Ascending aorta (tissue), 2 donors: ENCODE measurements at regions not wholly inside any gene's neighbourhood (a gene's known extent, or its start where the extent isn't known, plus 50 kb on each side); places are given as distances from the start of the nearest gene placed in this dataset.

Experiments used
- DNase-seq, 2 donors: peaks; one replicate each; pipeline ENCODE4 v3.0.0-alpha.2; 2019; ENCODE audit warnings: low spot score in 2 of 2
- H3K27ac ChIP-seq, 2 donors: fragments of 200-600 bp; sonication (generic); one replicate each; pipeline ENCODE4 v1.5.1; 2016 to 2017; ENCODE audit warnings: mild to moderate bottlenecking in 1 of 2
- H3K27me3 ChIP-seq: fragments of 200-600 bp; sonication (generic); one replicate; pipeline ENCODE4 v1.5.1; 2017
- H3K36me3 ChIP-seq, 2 donors: fragments of 200-600 bp; sonication (generic); one replicate each; pipeline ENCODE4 v1.5.1; 2016
- H3K4me1 ChIP-seq, 2 donors: fragments of 200-600 bp; sonication (generic); one replicate each; pipeline ENCODE4 v1.5.1; 2016 to 2017; ENCODE audit warnings: mild to moderate bottlenecking in 1 of 2
- H3K4me3 ChIP-seq, 2 donors: fragments of 200-600 bp; sonication (generic); one replicate each; pipeline ENCODE4 v1.5.1; 2016 to 2017; ENCODE audit warnings: mild to moderate bottlenecking in 1 of 2
- H3K9me3 ChIP-seq, 2 donors: fragments of 200-600 bp; sonication (generic); one replicate each; pipeline ENCODE4 v1.5.1; 2016
- intact Hi-C: fragments of 100-400 bp; cut with DNase I; formaldehyde crosslinking; loops from one replicate; pipeline ENCODE4 v1.15.1; 2023
- TF ChIP-seq, protein P1 (sequence below), 3 experiments: fragments of 200-600 bp in 2 of 3; fragments of 450-650 bp in 1 of 3; sonication (generic) in 2 of 3; IDR thresholded peaks; one replicate each; pipeline ENCODE4 v1.5.1; 2016 to 2019; ENCODE audit warnings: antibody characterized with exemption in 3 of 3, mild to moderate bottlenecking in 1 of 3, moderate library complexity in 1 of 3

DNA sequence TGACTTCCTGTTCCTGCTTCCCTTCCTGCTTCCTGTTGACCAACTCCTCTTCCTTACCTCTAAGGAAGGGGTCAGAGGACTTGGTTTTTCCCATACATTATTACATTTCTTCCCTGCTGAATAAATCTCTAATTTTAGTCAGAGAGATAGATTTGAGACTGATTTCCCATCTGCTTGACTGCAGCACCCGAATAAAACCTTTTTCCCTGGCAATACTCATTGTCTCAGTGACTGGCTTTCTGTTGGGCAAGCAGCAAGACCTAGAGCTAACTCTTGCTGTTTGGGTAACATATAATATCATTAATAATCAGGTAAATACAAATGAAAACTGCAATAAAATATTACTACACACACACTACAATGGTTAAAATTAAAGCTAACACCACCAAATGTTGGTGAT, 132.2 kb downstream of the FSCB start:
- Histone ChIP-seq H3K9me3 (no peaks in the 10 kb centered on the region), H3K27me3 (no peaks in the 10 kb centered on the region), H3K4me1 (no peaks in the 10 kb centered on the region), H3K36me3 (no peaks in the 10 kb centered on the region), H3K27ac (no peak overlapping the region), H3K4me3 (no peak overlapping the region)
- DNase-seq, result no peak
- TF ChIP-seq, protein P1, sequence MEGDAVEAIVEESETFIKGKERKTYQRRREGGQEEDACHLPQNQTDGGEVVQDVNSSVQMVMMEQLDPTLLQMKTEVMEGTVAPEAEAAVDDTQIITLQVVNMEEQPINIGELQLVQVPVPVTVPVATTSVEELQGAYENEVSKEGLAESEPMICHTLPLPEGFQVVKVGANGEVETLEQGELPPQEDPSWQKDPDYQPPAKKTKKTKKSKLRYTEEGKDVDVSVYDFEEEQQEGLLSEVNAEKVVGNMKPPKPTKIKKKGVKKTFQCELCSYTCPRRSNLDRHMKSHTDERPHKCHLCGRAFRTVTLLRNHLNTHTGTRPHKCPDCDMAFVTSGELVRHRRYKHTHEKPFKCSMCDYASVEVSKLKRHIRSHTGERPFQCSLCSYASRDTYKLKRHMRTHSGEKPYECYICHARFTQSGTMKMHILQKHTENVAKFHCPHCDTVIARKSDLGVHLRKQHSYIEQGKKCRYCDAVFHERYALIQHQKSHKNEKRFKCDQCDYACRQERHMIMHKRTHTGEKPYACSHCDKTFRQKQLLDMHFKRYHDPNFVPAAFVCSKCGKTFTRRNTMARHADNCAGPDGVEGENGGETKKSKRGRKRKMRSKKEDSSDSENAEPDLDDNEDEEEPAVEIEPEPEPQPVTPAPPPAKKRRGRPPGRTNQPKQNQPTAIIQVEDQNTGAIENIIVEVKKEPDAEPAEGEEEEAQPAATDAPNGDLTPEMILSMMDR (IDR thresholded peaks at IDR 0.05), result no peak
- intact Hi-C loops, result no loop called here

- Histone ChIP-seq H3K9me3 (no peaks in the 10 kb centered on the region), H3K27ac (no peak overlapping the region), H3K4me1 (no peaks in the 10 kb centered on the region), H3K27me3 (no peaks in the 10 kb centered on the region), H3K4me3 (no peak overlapping the region), H3K36me3 (no peaks in the 10 kb centered on the region)
- TF ChIP-seq, protein P1 (IDR thresholded peaks at IDR 0.05), result no peak
- intact Hi-C loops, result no loop called here
- no peak for DNase-seq
These were observed 134.1 kb downstream of the FSCB start for GRCh38 chr14:44372807-44373489.

DNA sequence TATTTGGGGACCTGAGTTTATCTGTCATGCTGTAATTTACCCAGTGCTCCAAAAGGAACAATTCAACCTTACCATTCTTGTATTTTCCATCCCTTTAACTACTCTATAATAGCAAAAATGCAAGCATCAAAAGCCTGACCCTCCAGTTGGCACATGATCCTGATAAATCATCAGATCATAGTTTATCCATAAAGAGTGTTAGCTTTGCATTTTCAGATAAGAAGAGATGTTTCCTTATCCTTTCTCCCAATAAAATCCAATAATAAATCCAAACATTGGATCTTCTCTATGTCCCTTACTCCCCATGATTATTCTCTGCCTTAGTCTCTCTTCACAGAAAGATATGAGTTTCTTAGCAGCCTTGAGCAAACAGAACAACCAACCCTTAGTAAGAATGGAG, 134.9 kb downstream of the FSCB start:
- H3K27ac ChIP-seq, result no peak overlapping the region
- no peaks in the 10 kb centered on the region for H3K4me1 ChIP-seq
- H3K4me3 ChIP-seq, result no peak overlapping the region
- H3K27me3 ChIP-seq, result no peaks in the 10 kb centered on the region
- DNase-seq, result no peak
- H3K36me3 ChIP-seq, result no peaks in the 10 kb centered on the region
- intact Hi-C loops, result no loop called here
- TF ChIP-seq, protein P1 (IDR thresholded peaks at IDR 0.05), result no peak
- H3K9me3 ChIP-seq, result no peaks in the 10 kb centered on the region

DNA sequence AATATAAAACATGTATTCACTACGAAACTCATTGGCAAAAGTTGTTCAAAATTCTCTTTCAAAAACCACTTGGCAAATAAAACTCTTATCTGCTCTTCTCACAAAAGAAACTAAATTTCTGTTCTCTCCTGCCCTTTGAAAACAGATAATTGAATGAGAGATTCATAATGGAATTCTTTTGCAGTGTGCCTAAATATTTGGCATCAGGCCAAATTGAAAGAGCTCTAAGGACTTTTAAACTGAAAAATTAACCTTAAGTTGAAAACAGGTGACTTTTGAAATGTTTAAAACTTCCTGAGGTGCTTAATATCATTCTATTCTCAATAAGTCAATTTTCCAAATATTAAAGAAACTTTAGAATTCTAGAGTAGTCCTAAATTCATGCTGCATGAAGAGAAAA, 136.4 kb downstream of the FSCB start:
- H3K4me3 ChIP-seq, result no peak overlapping the region
- no peak overlapping the region for H3K27ac ChIP-seq
- intact Hi-C loops, result no loop called here
- H3K9me3 ChIP-seq, result no peaks in the 10 kb centered on the region
- DNase-seq, result no peak
- H3K36me3 ChIP-seq, result no peaks in the 10 kb centered on the region
- TF ChIP-seq, protein P1 (IDR thresholded peaks at IDR 0.05), result no peak
- no peaks in the 10 kb centered on the region for H3K27me3 ChIP-seq
- H3K4me1 ChIP-seq, result no peaks in the 10 kb centered on the region

- Histone ChIP-seq H3K9me3 (no peaks in the 10 kb centered on the region), H3K27me3 (no peaks in the 10 kb centered on the region), H3K36me3 (no peaks in the 10 kb centered on the region), H3K4me3 (no peak overlapping the region), H3K27ac (no peak overlapping the region), H3K4me1 (no peaks in the 10 kb centered on the region)
- TF ChIP-seq, protein P1 (IDR thresholded peaks at IDR 0.05), result no peak
- DNase-seq, result no peak
- intact Hi-C loops, result no loop called here
These were observed 137.5 kb downstream of the FSCB start for GRCh38 chr14:44369401-44370123.
